WTC11 (cell line): ENCODE measurements at regions not wholly inside any gene's neighbourhood (a gene's known extent, or its start where the extent isn't known, plus 50 kb on each side); places are given as distances from the start of the nearest gene placed in this dataset.

Source experiments
- ATAC-seq: fragments of 200-7000 bp; cut with Tn5 transposase; 2 replicates; pipeline ENCODE4 v1.10.0; 2021; ENCODE audit warnings: mild to moderate bottlenecking, moderate library complexity
- CTCF ChIA-PET: fragments of 300-600 bp; sonication (Branson Sonifier 250); formaldehyde crosslinking; loops from one replicate; lab custom pipeline; 2021; ENCODE audit warnings: antibody characterized with exemption; lab: Charles Lee
- POLR2A ChIA-PET: fragments of 350-600 bp; sonication (Branson Sonifier 250); formaldehyde crosslinking; loops from one replicate; lab custom pipeline; 2021; ENCODE audit warnings: antibody characterized with exemption; lab: Charles Lee
- DNase-seq: peaks from one replicate; pipeline ENCODE4 v3.0.0; 2021; ENCODE audit warnings: low spot score
- H3K27ac Mint-ChIP-seq: 2 replicates; pipeline ENCODE4 v1.8.0; 2021; ENCODE audit warnings: mixed read lengths
- H3K27me3 Mint-ChIP-seq: 2 replicates; pipeline ENCODE4 v1.8.0; 2021; ENCODE audit warnings: low read depth, mild to moderate bottlenecking, moderate library complexity, mixed read lengths
- H3K36me3 Mint-ChIP-seq: 2 replicates; pipeline ENCODE4 v1.8.0; 2021; ENCODE audit warnings: mixed read lengths
- H3K4me1 Mint-ChIP-seq: 2 replicates; pipeline ENCODE4 v1.8.0; 2022; ENCODE audit warnings: mixed read lengths
- H3K4me3 Mint-ChIP-seq: 2 replicates; pipeline ENCODE4 v1.8.0; 2021; ENCODE audit warnings: mild to moderate bottlenecking, moderate library complexity, mixed read lengths
- H3K9me3 Mint-ChIP-seq: 2 replicates; pipeline ENCODE4 v1.8.0; 2021; ENCODE audit warnings: mixed read lengths
- FOXJ3 ChIP-seq: sonication (generic); formaldehyde crosslinking; IDR thresholded peaks from 2 replicates; pipeline ENCODE4 v1.9.0; 2021; ENCODE audit warnings: missing genetic modification reagents, mild to moderate bottlenecking, borderline replicate concordance
- GTF2I ChIP-seq: fragments of 250-450 bp; sonication (Bioruptor Pico); conservative IDR thresholded peaks from 2 replicates; pipeline ENCODE4 v1.4.0; 2021; ENCODE audit warnings: mild to moderate bottlenecking
- NFE2L1 ChIP-seq: sonication (generic); formaldehyde crosslinking; IDR thresholded peaks from 2 replicates; pipeline ENCODE4 v1.8.1; 2023; ENCODE audit warnings: missing genetic modification reagents
- NFYB ChIP-seq: sonication (generic); formaldehyde crosslinking; conservative IDR thresholded peaks from 2 replicates; pipeline ENCODE4 v1.8.0; 2022; ENCODE audit warnings: low read depth, missing genetic modification reagents
- NR1H2 ChIP-seq: sonication (generic); formaldehyde crosslinking; IDR thresholded peaks from 2 replicates; pipeline ENCODE4 v1.9.0; 2021; ENCODE audit warnings: mild to moderate bottlenecking, moderate library complexity, missing genetic modification reagents
- NR2C2 ChIP-seq: sonication (generic); formaldehyde crosslinking; IDR thresholded peaks from 2 replicates; pipeline ENCODE4 v1.8.0; 2022; ENCODE audit warnings: mild to moderate bottlenecking, missing genetic modification reagents
- RORB ChIP-seq: fragments of 250-450 bp; sonication (Bioruptor Pico); IDR thresholded peaks from 2 replicates; pipeline ENCODE4 v1.9.0; 2021; ENCODE audit warnings: mild to moderate bottlenecking
- SMAD4 ChIP-seq: sonication (generic); formaldehyde crosslinking; IDR thresholded peaks from 2 replicates; pipeline ENCODE4 v1.8.0; 2022; ENCODE audit warnings: mild to moderate bottlenecking, missing genetic modification reagents
- SP1 ChIP-seq: sonication (generic); formaldehyde crosslinking; conservative IDR thresholded peaks from 2 replicates; pipeline ENCODE4 v1.8.1; 2022; ENCODE audit warnings: missing genetic modification reagents
- TEAD1 ChIP-seq: sonication (generic); formaldehyde crosslinking; IDR thresholded peaks from 2 replicates; pipeline ENCODE4 v1.8.0; 2022; ENCODE audit warnings: mild to moderate bottlenecking, missing genetic modification reagents
- ZNF219 ChIP-seq: sonication (generic); formaldehyde crosslinking; IDR thresholded peaks from 2 replicates; pipeline ENCODE4 v1.8.0; 2023; ENCODE audit warnings: missing genetic modification reagents, mild to moderate bottlenecking, borderline replicate concordance
- ZNF263 ChIP-seq: sonication (generic); formaldehyde crosslinking; IDR thresholded peaks from 2 replicates; pipeline ENCODE4 v1.8.1; 2022; ENCODE audit warnings: low read depth, mild to moderate bottlenecking, moderate library complexity, missing genetic modification reagents
- ZNF416 ChIP-seq: fragments of 250-450 bp; sonication (Bioruptor Pico); IDR thresholded peaks from 2 replicates; pipeline ENCODE4 v1.9.0; 2021; ENCODE audit warnings: mild to moderate bottlenecking, inconsistent platforms
- TF ChIP-seq, protein P1 (sequence below): fragments of 200-600 bp; IDR thresholded peaks from 2 replicates; pipeline ENCODE4 v1.8.0; 2022; ENCODE audit warnings: antibody characterized with exemption
- TF ChIP-seq, protein P2 (sequence below): fragments of 250-450 bp; sonication (Bioruptor Pico); IDR thresholded peaks from 2 replicates; pipeline ENCODE4 v2.1.2; 2022; ENCODE audit warnings: mild to moderate bottlenecking, moderate library complexity
- TF ChIP-seq, protein P3 (sequence below): sonication (generic); formaldehyde crosslinking; IDR thresholded peaks from 2 replicates; pipeline ENCODE4 v1.8.0; 2023; ENCODE audit warnings: mild to moderate bottlenecking, missing genetic modification reagents
- TF ChIP-seq, protein P4 (sequence below): fragments of 250-450 bp; sonication (Bioruptor Pico); IDR thresholded peaks from 2 replicates; pipeline ENCODE4 v1.9.0; 2021; ENCODE audit warnings: mild to moderate bottlenecking
- TF ChIP-seq, protein P5 (sequence below): sonication (generic); formaldehyde crosslinking; IDR thresholded peaks from 2 replicates; pipeline ENCODE4 v1.8.1; 2022; ENCODE audit warnings: missing genetic modification reagents, borderline replicate concordance
- TF ChIP-seq, protein P6 (sequence below): sonication (generic); formaldehyde crosslinking; conservative IDR thresholded peaks from 2 replicates; pipeline ENCODE4 v1.8.1; 2022; ENCODE audit warnings: mild to moderate bottlenecking, missing genetic modification reagents
- TF ChIP-seq, protein P7 (sequence below): sonication (generic); formaldehyde crosslinking; conservative IDR thresholded peaks from 2 replicates; pipeline ENCODE4 v1.8.1; 2023; ENCODE audit warnings: mild to moderate bottlenecking, low read depth, missing genetic modification reagents, moderate library complexity
- TF ChIP-seq, protein P8 (sequence below): fragments of 250-450 bp; sonication (Bioruptor Pico); IDR thresholded peaks from 2 replicates; pipeline ENCODE4 v1.8.0; 2021; ENCODE audit warnings: mild to moderate bottlenecking

DNA sequence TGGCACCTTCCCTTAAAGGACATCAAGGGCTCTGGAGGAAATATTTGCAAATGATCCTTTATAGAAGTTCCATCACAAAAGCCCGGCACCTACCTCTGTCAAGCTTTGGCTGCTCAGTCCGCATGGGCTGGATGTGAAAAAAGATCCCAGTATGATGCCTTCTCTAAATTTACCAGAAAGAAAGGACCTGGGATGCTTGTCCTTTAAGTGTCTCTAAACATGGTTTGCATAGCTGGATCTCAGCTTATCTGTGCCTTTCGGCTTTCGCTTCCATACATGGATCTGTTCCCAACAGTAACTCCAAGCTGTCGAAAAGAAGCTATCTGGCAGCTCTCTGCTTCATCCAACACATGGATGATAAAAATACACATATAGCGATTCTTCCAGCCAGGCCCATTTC is 60.4 kb upstream of the SLC8A1 start:
- peak; percentile 38 for ATAC-seq
- Mint-ChIP-seq H3K4me1 (peaks cover 11% of the 10 kb centered on the region), H3K9me3 (no peaks in the 10 kb centered on the region), H3K27ac (no peak overlapping the region; the same call in 1 of the 2 replicates), H3K36me3 (no peaks in the 10 kb centered on the region), H3K4me3 (no peak overlapping the region), H3K27me3 (no peaks in the 10 kb centered on the region)
- POLR2A ChIA-PET = interaction anchor here (0.7 kb wide), 1 partner anchor 26 kb away, joined by 6 read pairs; no protein-coding TSS in a partner anchor
- no peak for DNase-seq
- TF ChIP-seq, protein P1, sequence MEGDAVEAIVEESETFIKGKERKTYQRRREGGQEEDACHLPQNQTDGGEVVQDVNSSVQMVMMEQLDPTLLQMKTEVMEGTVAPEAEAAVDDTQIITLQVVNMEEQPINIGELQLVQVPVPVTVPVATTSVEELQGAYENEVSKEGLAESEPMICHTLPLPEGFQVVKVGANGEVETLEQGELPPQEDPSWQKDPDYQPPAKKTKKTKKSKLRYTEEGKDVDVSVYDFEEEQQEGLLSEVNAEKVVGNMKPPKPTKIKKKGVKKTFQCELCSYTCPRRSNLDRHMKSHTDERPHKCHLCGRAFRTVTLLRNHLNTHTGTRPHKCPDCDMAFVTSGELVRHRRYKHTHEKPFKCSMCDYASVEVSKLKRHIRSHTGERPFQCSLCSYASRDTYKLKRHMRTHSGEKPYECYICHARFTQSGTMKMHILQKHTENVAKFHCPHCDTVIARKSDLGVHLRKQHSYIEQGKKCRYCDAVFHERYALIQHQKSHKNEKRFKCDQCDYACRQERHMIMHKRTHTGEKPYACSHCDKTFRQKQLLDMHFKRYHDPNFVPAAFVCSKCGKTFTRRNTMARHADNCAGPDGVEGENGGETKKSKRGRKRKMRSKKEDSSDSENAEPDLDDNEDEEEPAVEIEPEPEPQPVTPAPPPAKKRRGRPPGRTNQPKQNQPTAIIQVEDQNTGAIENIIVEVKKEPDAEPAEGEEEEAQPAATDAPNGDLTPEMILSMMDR = no peak
- TF ChIP-seq, protein P2, sequence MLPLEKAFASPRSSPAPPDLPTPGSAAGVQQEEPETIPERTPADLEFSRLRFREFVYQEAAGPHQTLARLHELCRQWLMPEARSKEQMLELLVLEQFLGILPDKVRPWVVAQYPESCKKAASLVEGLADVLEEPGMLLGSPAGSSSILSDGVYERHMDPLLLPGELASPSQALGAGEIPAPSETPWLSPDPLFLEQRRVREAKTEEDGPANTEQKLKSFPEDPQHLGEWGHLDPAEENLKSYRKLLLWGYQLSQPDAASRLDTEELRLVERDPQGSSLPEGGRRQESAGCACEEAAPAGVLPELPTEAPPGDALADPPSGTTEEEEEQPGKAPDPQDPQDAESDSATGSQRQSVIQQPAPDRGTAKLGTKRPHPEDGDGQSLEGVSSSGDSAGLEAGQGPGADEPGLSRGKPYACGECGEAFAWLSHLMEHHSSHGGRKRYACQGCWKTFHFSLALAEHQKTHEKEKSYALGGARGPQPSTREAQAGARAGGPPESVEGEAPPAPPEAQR (CRISPR knock-in tag) = no peak
- TF ChIP-seq RORB (CRISPR knock-in tag) (no peak), SP1 (CRISPR knock-in tag) (no peak), NR1H2 (CRISPR knock-in tag) (no peak), FOXJ3 (CRISPR knock-in tag) (no peak), GTF2I (CRISPR knock-in tag) (no peak), ZNF416 (CRISPR knock-in tag) (no peak)
- TF ChIP-seq, protein P3, sequence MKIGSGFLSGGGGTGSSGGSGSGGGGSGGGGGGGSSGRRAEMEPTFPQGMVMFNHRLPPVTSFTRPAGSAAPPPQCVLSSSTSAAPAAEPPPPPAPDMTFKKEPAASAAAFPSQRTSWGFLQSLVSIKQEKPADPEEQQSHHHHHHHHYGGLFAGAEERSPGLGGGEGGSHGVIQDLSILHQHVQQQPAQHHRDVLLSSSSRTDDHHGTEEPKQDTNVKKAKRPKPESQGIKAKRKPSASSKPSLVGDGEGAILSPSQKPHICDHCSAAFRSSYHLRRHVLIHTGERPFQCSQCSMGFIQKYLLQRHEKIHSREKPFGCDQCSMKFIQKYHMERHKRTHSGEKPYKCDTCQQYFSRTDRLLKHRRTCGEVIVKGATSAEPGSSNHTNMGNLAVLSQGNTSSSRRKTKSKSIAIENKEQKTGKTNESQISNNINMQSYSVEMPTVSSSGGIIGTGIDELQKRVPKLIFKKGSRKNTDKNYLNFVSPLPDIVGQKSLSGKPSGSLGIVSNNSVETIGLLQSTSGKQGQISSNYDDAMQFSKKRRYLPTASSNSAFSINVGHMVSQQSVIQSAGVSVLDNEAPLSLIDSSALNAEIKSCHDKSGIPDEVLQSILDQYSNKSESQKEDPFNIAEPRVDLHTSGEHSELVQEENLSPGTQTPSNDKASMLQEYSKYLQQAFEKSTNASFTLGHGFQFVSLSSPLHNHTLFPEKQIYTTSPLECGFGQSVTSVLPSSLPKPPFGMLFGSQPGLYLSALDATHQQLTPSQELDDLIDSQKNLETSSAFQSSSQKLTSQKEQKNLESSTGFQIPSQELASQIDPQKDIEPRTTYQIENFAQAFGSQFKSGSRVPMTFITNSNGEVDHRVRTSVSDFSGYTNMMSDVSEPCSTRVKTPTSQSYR = no peak
- CTCF ChIA-PET = interaction anchor here (0.6 to 1.3 kb wide), 6 partner anchors 13 to 1301 kb away, joined by 3 to 4 read pairs (median 4); no protein-coding TSS in a partner anchor

DNA sequence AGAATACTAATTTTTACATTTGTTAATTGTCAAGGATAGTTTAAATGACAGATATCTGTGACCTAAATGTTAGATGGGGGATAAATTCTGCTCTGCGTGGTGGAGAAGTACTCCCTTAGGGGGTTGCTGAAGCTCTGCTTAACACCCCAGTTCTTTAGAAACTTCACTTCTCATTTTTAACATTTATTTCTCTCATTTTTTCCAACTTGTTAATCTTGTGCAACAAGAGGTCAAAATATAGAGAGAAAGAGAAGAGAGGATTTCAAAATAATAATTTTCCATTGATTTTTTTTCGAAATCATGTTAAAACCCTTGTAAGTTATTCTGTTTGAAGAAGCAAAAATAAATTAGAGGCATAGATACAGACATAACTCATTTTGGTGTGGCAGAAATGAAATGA is 61.3 kb upstream of the SLC8A1 start:
- H3K4me3 Mint-ChIP-seq = no peak overlapping the region
- no peaks in the 10 kb centered on the region for H3K36me3 Mint-ChIP-seq
- ATAC-seq (no peak), DNase-seq (no peak)
- peaks cover 11% of the 10 kb centered on the region for H3K4me1 Mint-ChIP-seq
- H3K27me3 Mint-ChIP-seq = no peaks in the 10 kb centered on the region
- no peak overlapping the region for H3K27ac Mint-ChIP-seq
- POLR2A ChIA-PET = no interaction called here
- CTCF ChIA-PET = interaction anchor here (0.6 to 1.2 kb wide), 2 partner anchors 14 to 25 kb away, joined by 3 to 4 read pairs; no protein-coding TSS in a partner anchor
- no peaks in the 10 kb centered on the region for H3K9me3 Mint-ChIP-seq
- TF ChIP-seq TEAD1 (CRISPR knock-in tag) = no peak
- no peak for TF ChIP-seq NR2C2 (CRISPR knock-in tag)
- TF ChIP-seq, protein P4, sequence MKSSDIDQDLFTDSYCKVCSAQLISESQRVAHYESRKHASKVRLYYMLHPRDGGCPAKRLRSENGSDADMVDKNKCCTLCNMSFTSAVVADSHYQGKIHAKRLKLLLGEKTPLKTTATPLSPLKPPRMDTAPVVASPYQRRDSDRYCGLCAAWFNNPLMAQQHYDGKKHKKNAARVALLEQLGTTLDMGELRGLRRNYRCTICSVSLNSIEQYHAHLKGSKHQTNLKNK (CRISPR knock-in tag) = no peak
- TF ChIP-seq, protein P5, sequence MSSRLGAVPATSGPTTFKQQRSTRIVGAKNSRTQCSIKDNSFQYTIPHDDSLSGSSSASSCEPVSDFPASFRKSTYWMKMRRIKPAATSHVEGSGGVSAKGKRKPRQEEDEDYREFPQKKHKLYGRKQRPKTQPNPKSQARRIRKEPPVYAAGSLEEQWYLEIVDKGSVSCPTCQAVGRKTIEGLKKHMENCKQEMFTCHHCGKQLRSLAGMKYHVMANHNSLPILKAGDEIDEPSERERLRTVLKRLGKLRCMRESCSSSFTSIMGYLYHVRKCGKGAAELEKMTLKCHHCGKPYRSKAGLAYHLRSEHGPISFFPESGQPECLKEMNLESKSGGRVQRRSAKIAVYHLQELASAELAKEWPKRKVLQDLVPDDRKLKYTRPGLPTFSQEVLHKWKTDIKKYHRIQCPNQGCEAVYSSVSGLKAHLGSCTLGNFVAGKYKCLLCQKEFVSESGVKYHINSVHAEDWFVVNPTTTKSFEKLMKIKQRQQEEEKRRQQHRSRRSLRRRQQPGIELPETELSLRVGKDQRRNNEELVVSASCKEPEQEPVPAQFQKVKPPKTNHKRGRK (CRISPR knock-in tag) = no peak
- TF ChIP-seq SMAD4 (CRISPR knock-in tag) = no peak
- TF ChIP-seq, protein P6, sequence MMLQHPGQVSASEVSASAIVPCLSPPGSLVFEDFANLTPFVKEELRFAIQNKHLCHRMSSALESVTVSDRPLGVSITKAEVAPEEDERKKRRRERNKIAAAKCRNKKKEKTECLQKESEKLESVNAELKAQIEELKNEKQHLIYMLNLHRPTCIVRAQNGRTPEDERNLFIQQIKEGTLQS (CRISPR knock-in tag) = no peak
- no peak for TF ChIP-seq NFYB
- TF ChIP-seq NFE2L1 (CRISPR knock-in tag) = no peak
- TF ChIP-seq ZNF219 (CRISPR knock-in tag) = no peak
- TF ChIP-seq ZNF416 (CRISPR knock-in tag) = no peak
- TF ChIP-seq, protein P7, sequence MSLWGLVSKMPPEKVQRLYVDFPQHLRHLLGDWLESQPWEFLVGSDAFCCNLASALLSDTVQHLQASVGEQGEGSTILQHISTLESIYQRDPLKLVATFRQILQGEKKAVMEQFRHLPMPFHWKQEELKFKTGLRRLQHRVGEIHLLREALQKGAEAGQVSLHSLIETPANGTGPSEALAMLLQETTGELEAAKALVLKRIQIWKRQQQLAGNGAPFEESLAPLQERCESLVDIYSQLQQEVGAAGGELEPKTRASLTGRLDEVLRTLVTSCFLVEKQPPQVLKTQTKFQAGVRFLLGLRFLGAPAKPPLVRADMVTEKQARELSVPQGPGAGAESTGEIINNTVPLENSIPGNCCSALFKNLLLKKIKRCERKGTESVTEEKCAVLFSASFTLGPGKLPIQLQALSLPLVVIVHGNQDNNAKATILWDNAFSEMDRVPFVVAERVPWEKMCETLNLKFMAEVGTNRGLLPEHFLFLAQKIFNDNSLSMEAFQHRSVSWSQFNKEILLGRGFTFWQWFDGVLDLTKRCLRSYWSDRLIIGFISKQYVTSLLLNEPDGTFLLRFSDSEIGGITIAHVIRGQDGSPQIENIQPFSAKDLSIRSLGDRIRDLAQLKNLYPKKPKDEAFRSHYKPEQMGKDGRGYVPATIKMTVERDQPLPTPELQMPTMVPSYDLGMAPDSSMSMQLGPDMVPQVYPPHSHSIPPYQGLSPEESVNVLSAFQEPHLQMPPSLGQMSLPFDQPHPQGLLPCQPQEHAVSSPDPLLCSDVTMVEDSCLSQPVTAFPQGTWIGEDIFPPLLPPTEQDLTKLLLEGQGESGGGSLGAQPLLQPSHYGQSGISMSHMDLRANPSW (CRISPR knock-in tag) = no peak
- TF ChIP-seq ZNF263 (CRISPR knock-in tag) = no peak
- TF ChIP-seq, protein P8, sequence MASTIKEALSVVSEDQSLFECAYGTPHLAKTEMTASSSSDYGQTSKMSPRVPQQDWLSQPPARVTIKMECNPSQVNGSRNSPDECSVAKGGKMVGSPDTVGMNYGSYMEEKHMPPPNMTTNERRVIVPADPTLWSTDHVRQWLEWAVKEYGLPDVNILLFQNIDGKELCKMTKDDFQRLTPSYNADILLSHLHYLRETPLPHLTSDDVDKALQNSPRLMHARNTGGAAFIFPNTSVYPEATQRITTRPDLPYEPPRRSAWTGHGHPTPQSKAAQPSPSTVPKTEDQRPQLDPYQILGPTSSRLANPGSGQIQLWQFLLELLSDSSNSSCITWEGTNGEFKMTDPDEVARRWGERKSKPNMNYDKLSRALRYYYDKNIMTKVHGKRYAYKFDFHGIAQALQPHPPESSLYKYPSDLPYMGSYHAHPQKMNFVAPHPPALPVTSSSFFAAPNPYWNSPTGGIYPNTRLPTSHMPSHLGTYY (CRISPR knock-in tag) = no peak
